A549 (cell line): ENCODE measurements at regions not wholly inside any gene's neighbourhood (a gene's known extent, or its start where the extent isn't known, plus 50 kb on each side); places are given as distances from the start of the nearest gene placed in this dataset.

Experiments
- ATAC-seq, 2 experiments: fragments of 200-7000 bp in 1 of 2; fragments of >200 bp in 1 of 2; cut with Nextera tagmentation in 1 of 2; cut with Tn5 transposase in 1 of 2; 3 replicates each; pipeline versions ENCODE4 v1.8.0 to v1.9.1; 2018 to 2020; ENCODE audit warnings: mild to moderate bottlenecking in 1 of 2, moderate library complexity in 1 of 2
- CTCF ChIA-PET: fragments of 300-600 bp; sonication (Branson Sonifier 250); formaldehyde crosslinking; extraction: SDS; loops from one replicate; lab custom pipeline; 2021; ENCODE audit warnings: antibody characterized with exemption, inconsistent platforms; lab: Yijun Ruan, JAX
- POLR2A ChIA-PET: fragments of 350-600 bp; formaldehyde crosslinking; extraction: SDS; loops from one replicate; lab custom pipeline; 2021; ENCODE audit warnings: antibody characterized with exemption, inconsistent platforms; lab: Yijun Ruan, JAX
- DNase-seq, 2 experiments: peaks; one replicate each; pipeline versions ENCODE4 v3.0.0 to v3.0.0-alpha.2; 2011 to 2016; ENCODE audit warnings: low read depth in 1 of 2, low spot score in 1 of 2
- FAIRE-seq: peaks from 2 replicates; lab custom pipeline; 2011; peaks lifted over from hg19 to GRCh38; lab: Jason Lieb, UNC
- H3K27ac ChIP-seq, 2 experiments: fragments of >200 bp; sonication (Bioruptor Twin); formaldehyde crosslinking; 3 replicates each; pipeline ENCODE4 v1.5.1; 2016 to 2017
- H3K4me1 ChIP-seq: fragments of >200 bp; sonication (Bioruptor Twin); formaldehyde crosslinking; 3 replicates; pipeline ENCODE4 v1.6.1; 2016
- H3K4me2 ChIP-seq: fragments of >200 bp; sonication (Bioruptor Twin); formaldehyde crosslinking; 3 replicates; pipeline ENCODE4 v1.6.1; 2016
- H3K4me3 ChIP-seq: fragments of >200 bp; sonication (Bioruptor Twin); formaldehyde crosslinking; 3 replicates; pipeline ENCODE4 v1.5.1; 2016
- H3K9me3 ChIP-seq: fragments of >200 bp; sonication (Bioruptor Twin); formaldehyde crosslinking; 3 replicates; pipeline ENCODE4 v1.6.1; 2016
- ATOH8 ChIP-seq: fragments of 250-450 bp; sonication (Bioruptor Pico); IDR thresholded peaks from 2 replicates; pipeline ENCODE4 v1.5.0; 2020; ENCODE audit warnings: low read depth, mild to moderate bottlenecking, moderate library complexity
- BHLHE40 ChIP-seq: IDR thresholded peaks from 2 replicates; pipeline ENCODE4 v1.6.1; 2012; ENCODE audit warnings: low read depth, low read length, inconsistent platforms
- CTCF ChIP-seq: fragments of >200 bp; sonication (Bioruptor Twin); formaldehyde crosslinking; IDR thresholded peaks from 3 replicates; pipeline ENCODE4 v1.5.1; 2016
- E2F6 ChIP-seq: IDR thresholded peaks from 2 replicates; pipeline ENCODE4 v1.6.1; 2012; ENCODE audit warnings: low read depth, borderline replicate concordance
- EHF ChIP-seq: fragments of 250-450 bp; sonication (Bioruptor Pico); IDR thresholded peaks from 2 replicates; pipeline ENCODE4 v1.5.0; 2020; ENCODE audit warnings: mild to moderate bottlenecking
- EHMT2 ChIP-seq: fragments of 200-600 bp; sonication (generic); IDR thresholded peaks from 2 replicates; pipeline ENCODE4 v1.6.1; 2016; ENCODE audit warnings: antibody characterized with exemption, low read depth, mild to moderate bottlenecking, moderate library complexity
- EP300 ChIP-seq, 2 experiments: fragments of >200 bp; sonication (Bioruptor Twin); formaldehyde crosslinking; IDR thresholded peaks; 2 replicates in 1 of 2; 3 replicates in 1 of 2; pipeline ENCODE4 v1.6.1; 2016 to 2017
- FOSB ChIP-seq: fragments of 250-450 bp; sonication (Bioruptor Pico); IDR thresholded peaks from 2 replicates; pipeline ENCODE4 v1.5.0; 2020; ENCODE audit warnings: mild to moderate bottlenecking, moderate library complexity
- FOXS1 ChIP-seq: fragments of 250-450 bp; sonication (Bioruptor Pico); IDR thresholded peaks from 2 replicates; pipeline ENCODE4 v1.5.0; 2020; ENCODE audit warnings: mild to moderate bottlenecking, moderate library complexity
- GATA3 ChIP-seq: IDR thresholded peaks from 2 replicates; pipeline ENCODE4 v1.6.1; 2012; ENCODE audit warnings: borderline replicate concordance
- HEYL ChIP-seq: fragments of 250-450 bp; sonication (Bioruptor Pico); IDR thresholded peaks from 2 replicates; pipeline ENCODE4 v1.8.0; 2021; ENCODE audit warnings: mild to moderate bottlenecking, moderate library complexity
- JUN ChIP-seq, 2 experiments: fragments of >200 bp; sonication (Bioruptor Twin); formaldehyde crosslinking; IDR thresholded peaks; 2 replicates in 1 of 2; 3 replicates in 1 of 2; pipeline ENCODE4 v1.6.1; 2016 to 2017
- MAFK ChIP-seq: fragments of 450-650 bp; IDR thresholded peaks from 2 replicates; pipeline ENCODE4 v1.6.1; 2014; ENCODE audit not compliant: partially characterized antibody
- MYC ChIP-seq: IDR thresholded peaks from 2 replicates; pipeline ENCODE4 v1.6.1; 2012; ENCODE audit warnings: mild to moderate bottlenecking, inconsistent platforms, low read length, improper control_type of control experiment, borderline replicate concordance
- NFE2L2 ChIP-seq: fragments of 150-350 bp; conservative IDR thresholded peaks from 2 replicates; pipeline ENCODE4 v1.6.1; 2014; ENCODE audit warnings: low read length
- NPAS2 ChIP-seq: fragments of 250-450 bp; sonication (Bioruptor Pico); IDR thresholded peaks from 2 replicates; pipeline ENCODE4 v1.8.0; 2022; ENCODE audit warnings: mild to moderate bottlenecking, moderate library complexity, borderline replicate concordance
- TP53 ChIP-seq: fragments of 250-450 bp; sonication (Bioruptor Pico); IDR thresholded peaks from 2 replicates; pipeline ENCODE4 v1.5.0; 2021; ENCODE audit warnings: mild to moderate bottlenecking, moderate library complexity
- WGBS: methylation state at CpG from one replicate; pipeline ENCODE4 v1.1.6; 2017; ENCODE audit errors: missing lambda C conversion rate; 5-methylcytosine and 5-hydroxymethylcytosine counted together
- TF ChIP-seq, protein P1 (sequence below): fragments of >200 bp; sonication (Bioruptor Twin); formaldehyde crosslinking; IDR thresholded peaks from 3 replicates; pipeline ENCODE4 v1.6.1; 2016

DNA sequence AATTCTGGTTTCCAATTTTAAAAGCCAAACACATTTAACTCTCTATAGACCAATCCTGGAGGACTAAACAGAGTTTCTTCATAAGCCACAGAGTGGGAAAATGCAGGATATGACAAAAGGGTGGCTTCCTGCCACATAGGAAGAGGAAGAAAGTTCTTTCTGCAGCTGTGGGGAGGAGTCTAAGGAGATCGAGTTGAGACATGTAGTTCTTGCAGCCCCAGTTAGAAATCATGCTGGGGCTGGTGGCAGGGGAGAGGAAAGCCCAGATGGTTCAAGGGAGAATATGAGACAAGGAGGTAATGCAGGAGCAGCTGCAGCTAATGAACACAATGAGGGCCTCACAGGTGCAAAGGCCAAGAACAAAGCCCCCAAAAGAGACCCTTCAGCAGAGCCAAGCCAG lies 85.0 kb upstream of the ARID2 start:
- TF ChIP-seq NPAS2 (CRISPR knock-in tag) (no peak), TP53 (CRISPR knock-in tag) (no peak), HEYL (no peak), FOSB (CRISPR knock-in tag) (no peak), EHMT2 (no peak), EP300 (IDR thresholded peaks at IDR 0.05) (no peak), JUN (IDR thresholded peaks at IDR 0.05) (no peak), FOXS1 (no peak), EHF (no peak), GATA3 (no peak)
- no peaks in the 10 kb centered on the region for H3K9me3 ChIP-seq
- DNase-seq = no peak
- CTCF ChIA-PET = no interaction called here
- ATAC-seq = no peak
- H3K27ac ChIP-seq = no peak overlapping the region
- H3K4me2 ChIP-seq = no peak overlapping the region
- POLR2A ChIA-PET = no interaction called here
- no peaks in the 10 kb centered on the region for H3K4me1 ChIP-seq
- 17% methylated on average over 1 of the region's 1 CpG for WGBS
- no peak for FAIRE-seq
- H3K4me3 ChIP-seq = no peak overlapping the region

GRCh38 chr12:45646851-45647581 lies 82.5 kb upstream of the ARID2 start:
- H3K4me3 ChIP-seq = no peak overlapping the region
- no peaks in the 10 kb centered on the region for H3K9me3 ChIP-seq
- no peaks in the 10 kb centered on the region for H3K4me1 ChIP-seq
- peak; percentile 86 for TF ChIP-seq MAFK
- TF ChIP-seq BHLHE40 = no peak
- TF ChIP-seq NFE2L2 = no peak
- ChIA-PET CTCF (no interaction called here), POLR2A (no interaction called here)
- DNase-seq (no peak), ATAC-seq (no peak), FAIRE-seq (no peak)
- no peak overlapping the region for H3K4me2 ChIP-seq
- H3K27ac ChIP-seq = no peak overlapping the region
- WGBS = 49% methylated on average over 4 of the region's 4 CpGs

DNA sequence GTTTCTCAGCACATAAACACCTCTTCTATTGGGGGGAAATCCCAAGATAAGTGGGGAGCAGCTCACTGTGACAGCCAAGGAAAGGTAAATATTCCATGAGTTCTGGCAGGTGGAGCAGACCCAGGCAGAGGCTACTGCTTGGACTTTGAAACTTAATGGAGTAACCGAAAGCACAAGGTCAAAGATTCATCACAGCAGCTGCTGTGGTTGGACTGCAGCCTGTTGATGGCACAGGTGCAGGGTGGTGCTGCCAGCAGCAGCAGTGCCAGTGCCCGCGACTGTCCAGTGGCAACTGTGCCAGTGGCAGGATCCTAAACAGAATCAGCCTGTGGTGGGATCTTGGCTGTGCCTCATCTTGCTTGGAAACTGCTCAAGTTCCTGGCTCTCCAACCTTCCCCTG lies 81.4 kb upstream of the ARID2 start:
- WGBS = 59% methylated on average over 3 of the region's 3 CpGs
- Histone ChIP-seq H3K4me3 (no peak overlapping the region), H3K4me2 (no peak overlapping the region), H3K9me3 (no peaks in the 10 kb centered on the region), H3K27ac (no peak overlapping the region), H3K4me1 (no peaks in the 10 kb centered on the region)
- ATAC-seq (no peak), FAIRE-seq (no peak), DNase-seq (no peak)
- TF ChIP-seq, protein P1, sequence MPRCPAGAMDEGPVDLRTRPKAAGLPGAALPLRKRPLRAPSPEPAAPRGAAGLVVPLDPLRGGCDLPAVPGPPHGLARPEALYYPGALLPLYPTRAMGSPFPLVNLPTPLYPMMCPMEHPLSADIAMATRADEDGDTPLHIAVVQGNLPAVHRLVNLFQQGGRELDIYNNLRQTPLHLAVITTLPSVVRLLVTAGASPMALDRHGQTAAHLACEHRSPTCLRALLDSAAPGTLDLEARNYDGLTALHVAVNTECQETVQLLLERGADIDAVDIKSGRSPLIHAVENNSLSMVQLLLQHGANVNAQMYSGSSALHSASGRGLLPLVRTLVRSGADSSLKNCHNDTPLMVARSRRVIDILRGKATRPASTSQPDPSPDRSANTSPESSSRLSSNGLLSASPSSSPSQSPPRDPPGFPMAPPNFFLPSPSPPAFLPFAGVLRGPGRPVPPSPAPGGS = no peak
- TF ChIP-seq ATOH8 (CRISPR knock-in tag) = no peak
- no peak for TF ChIP-seq NFE2L2
- TF ChIP-seq E2F6 = no peak
- no peak for TF ChIP-seq BHLHE40
- no peak for TF ChIP-seq MYC
- no peak for TF ChIP-seq HEYL
- TF ChIP-seq CTCF = no peak
- CTCF ChIA-PET = interaction anchor here (1.0 kb wide), 1 partner anchor 80 kb away, joined by 3 read pairs; no protein-coding TSS in a partner anchor
- POLR2A ChIA-PET = no interaction called here
